Erythroblast (primary cell): ENCODE measurements at regions not wholly inside any gene's neighbourhood (a gene's known extent, or its start where the extent isn't known, plus 50 kb on each side); places are given as distances from the start of the nearest gene placed in this dataset.

Source experiments
- GATA1 ChIP-seq: IDR thresholded peaks from 2 replicates; pipeline ENCODE4 v1.6.1; 2011; ENCODE audit warnings: low read depth, mild to moderate bottlenecking, control low read depth, low read length, moderate library complexity
- POLR2A ChIP-seq: IDR thresholded peaks from 2 replicates; pipeline ENCODE4 v1.6.1; 2011; ENCODE audit warnings: mild to moderate bottlenecking, low read length

- TF ChIP-seq POLR2A, result no peak
- TF ChIP-seq GATA1, result no peak
These were observed 513.6 kb upstream of the PTBP2 start for GRCh38 chr1:96207936-96208335.
